HEK293 (cell line): ENCODE measurements at regions not wholly inside any gene's neighbourhood (a gene's known extent, or its start where the extent isn't known, plus 50 kb on each side); places are given as distances from the start of the nearest gene placed in this dataset.

ENCODE experiments used
- PRDM1 ChIP-seq: fragments of 450-650 bp; formaldehyde crosslinking; IDR thresholded peaks from 2 replicates; pipeline ENCODE4; 2016; ENCODE audit warnings: missing biosample characterization, missing genetic modification characterization
- YY1 ChIP-seq: fragments of 450-650 bp; formaldehyde crosslinking; IDR thresholded peaks from 2 replicates; pipeline ENCODE4 v1.5.1; 2018; ENCODE audit warnings: missing biosample characterization, missing genetic modification characterization
- ZNF121 ChIP-seq: fragments of 450-650 bp; formaldehyde crosslinking; IDR thresholded peaks from 2 replicates; pipeline ENCODE4 v1.5.1; 2016; ENCODE audit warnings: missing biosample characterization, missing genetic modification characterization
- ZNF174 ChIP-seq: fragments of 450-650 bp; formaldehyde crosslinking; IDR thresholded peaks from 2 replicates; pipeline ENCODE4 v1.5.0; 2017; ENCODE audit warnings: missing biosample characterization, mild to moderate bottlenecking, missing genetic modification characterization
- ZNF266 ChIP-seq: fragments of 450-650 bp; formaldehyde crosslinking; IDR thresholded peaks from 2 replicates; pipeline ENCODE4 v1.5.1; 2016; ENCODE audit warnings: missing biosample characterization, missing genetic modification characterization, low read depth
- ZNF558 ChIP-seq: fragments of 450-650 bp; formaldehyde crosslinking; IDR thresholded peaks from 2 replicates; pipeline ENCODE4 v1.5.1; 2016; ENCODE audit warnings: missing biosample characterization, missing genetic modification characterization
- ZNF626 ChIP-seq: fragments of 450-650 bp; sonication (Bioruptor Pico); formaldehyde crosslinking; IDR thresholded peaks from 2 replicates; pipeline ENCODE4 v1.5.1; 2018; ENCODE audit warnings: missing biosample characterization, missing genetic modification characterization, inconsistent platforms
- TF ChIP-seq, protein P1 (sequence below): fragments of 450-650 bp; formaldehyde crosslinking; IDR thresholded peaks from 2 replicates; pipeline ENCODE4 v1.5.1; 2016; ENCODE audit warnings: missing biosample characterization, missing genetic modification characterization
- TF ChIP-seq, protein P2 (sequence below): fragments of 450-650 bp; IDR thresholded peaks from 2 replicates; pipeline ENCODE4 v1.5.1; 2018; ENCODE audit warnings: missing biosample characterization, mild to moderate bottlenecking, missing genetic modification characterization
- TF ChIP-seq, protein P3 (sequence below): fragments of 450-650 bp; formaldehyde crosslinking; IDR thresholded peaks from 2 replicates; pipeline ENCODE4 v1.5.1; 2016; ENCODE audit warnings: missing biosample characterization, missing genetic modification characterization

DNA sequence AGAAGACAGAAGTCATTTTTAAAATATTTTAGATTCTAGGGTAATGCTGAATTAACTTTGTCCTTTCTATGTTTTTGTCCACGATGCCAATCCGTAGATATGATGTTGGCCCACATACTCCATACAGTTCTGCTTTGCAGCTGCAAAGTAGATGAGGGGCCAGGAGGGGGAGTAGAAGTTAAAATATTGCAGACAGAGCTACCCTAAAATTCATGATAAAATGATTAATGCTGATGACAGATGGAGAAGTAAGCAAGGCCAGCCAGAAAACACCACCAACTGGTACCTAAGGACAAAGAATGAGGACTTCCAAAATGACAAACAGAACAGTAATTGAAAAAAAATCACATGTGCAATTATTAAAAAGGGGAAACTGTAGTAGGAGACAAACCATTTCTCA lies 756.6 kb upstream of the ARPP21 start:
- no peak for TF ChIP-seq PRDM1
- TF ChIP-seq ZNF266 (tag by site-specific recombination), result no peak
- TF ChIP-seq, protein P1, sequence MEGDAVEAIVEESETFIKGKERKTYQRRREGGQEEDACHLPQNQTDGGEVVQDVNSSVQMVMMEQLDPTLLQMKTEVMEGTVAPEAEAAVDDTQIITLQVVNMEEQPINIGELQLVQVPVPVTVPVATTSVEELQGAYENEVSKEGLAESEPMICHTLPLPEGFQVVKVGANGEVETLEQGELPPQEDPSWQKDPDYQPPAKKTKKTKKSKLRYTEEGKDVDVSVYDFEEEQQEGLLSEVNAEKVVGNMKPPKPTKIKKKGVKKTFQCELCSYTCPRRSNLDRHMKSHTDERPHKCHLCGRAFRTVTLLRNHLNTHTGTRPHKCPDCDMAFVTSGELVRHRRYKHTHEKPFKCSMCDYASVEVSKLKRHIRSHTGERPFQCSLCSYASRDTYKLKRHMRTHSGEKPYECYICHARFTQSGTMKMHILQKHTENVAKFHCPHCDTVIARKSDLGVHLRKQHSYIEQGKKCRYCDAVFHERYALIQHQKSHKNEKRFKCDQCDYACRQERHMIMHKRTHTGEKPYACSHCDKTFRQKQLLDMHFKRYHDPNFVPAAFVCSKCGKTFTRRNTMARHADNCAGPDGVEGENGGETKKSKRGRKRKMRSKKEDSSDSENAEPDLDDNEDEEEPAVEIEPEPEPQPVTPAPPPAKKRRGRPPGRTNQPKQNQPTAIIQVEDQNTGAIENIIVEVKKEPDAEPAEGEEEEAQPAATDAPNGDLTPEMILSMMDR, result no peak
- TF ChIP-seq ZNF174 (tag by site-specific recombination), result no peak
- TF ChIP-seq, protein P2, sequence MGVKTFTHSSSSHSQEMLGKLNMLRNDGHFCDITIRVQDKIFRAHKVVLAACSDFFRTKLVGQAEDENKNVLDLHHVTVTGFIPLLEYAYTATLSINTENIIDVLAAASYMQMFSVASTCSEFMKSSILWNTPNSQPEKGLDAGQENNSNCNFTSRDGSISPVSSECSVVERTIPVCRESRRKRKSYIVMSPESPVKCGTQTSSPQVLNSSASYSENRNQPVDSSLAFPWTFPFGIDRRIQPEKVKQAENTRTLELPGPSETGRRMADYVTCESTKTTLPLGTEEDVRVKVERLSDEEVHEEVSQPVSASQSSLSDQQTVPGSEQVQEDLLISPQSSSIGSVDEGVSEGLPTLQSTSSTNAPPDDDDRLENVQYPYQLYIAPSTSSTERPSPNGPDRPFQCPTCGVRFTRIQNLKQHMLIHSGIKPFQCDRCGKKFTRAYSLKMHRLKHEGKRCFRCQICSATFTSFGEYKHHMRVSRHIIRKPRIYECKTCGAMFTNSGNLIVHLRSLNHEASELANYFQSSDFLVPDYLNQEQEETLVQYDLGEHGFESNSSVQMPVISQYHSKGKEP (tag by site-specific recombination), result no peak
- TF ChIP-seq YY1, result no peak
- no peak for TF ChIP-seq ZNF626
- TF ChIP-seq, protein P3, sequence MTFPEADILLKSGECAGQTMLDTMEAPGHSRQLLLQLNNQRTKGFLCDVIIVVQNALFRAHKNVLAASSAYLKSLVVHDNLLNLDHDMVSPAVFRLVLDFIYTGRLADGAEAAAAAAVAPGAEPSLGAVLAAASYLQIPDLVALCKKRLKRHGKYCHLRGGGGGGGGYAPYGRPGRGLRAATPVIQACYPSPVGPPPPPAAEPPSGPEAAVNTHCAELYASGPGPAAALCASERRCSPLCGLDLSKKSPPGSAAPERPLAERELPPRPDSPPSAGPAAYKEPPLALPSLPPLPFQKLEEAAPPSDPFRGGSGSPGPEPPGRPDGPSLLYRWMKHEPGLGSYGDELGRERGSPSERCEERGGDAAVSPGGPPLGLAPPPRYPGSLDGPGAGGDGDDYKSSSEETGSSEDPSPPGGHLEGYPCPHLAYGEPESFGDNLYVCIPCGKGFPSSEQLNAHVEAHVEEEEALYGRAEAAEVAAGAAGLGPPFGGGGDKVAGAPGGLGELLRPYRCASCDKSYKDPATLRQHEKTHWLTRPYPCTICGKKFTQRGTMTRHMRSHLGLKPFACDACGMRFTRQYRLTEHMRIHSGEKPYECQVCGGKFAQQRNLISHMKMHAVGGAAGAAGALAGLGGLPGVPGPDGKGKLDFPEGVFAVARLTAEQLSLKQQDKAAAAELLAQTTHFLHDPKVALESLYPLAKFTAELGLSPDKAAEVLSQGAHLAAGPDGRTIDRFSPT (tag by site-specific recombination), result no peak
- no peak for TF ChIP-seq ZNF121 (tag by site-specific recombination)
- no peak for TF ChIP-seq ZNF558 (tag by site-specific recombination)
